ENCODE measurements at regions not wholly inside any gene's neighbourhood (a gene's known extent, or its start where the extent isn't known, plus 50 kb on each side); places are given as distances from the start of the nearest gene placed in this dataset.
"Not testable (repeated sequence)": the region's sequence is repeated elsewhere in the genome, so short reads cannot be mapped to it uniquely, and the experiment has no call there.

DNA sequence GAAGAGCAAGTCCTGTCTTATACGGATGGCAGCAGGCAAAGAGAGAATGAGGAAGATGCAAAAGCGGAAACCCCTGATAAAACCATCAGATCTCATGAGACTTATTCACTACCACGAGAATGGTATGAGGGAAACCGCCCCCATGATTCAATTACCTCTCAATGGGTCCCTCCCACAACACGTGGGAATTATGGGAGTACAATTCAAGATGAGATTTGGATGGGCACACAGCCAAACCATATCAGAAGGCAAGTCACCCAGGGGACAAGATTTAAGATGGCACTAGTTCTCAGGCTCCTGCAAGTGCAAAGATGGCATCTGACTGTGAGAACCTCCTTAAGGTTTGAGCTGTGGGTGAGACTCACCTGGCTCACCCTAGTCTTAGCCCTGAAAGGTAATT, 984.3 kb downstream of the AACS start:
- not testable (repeated sequence) for DNase-seq

GRCh38 chr12:126051611-126052107, 986.4 kb downstream of the AACS start:
- DNase-seq: no peak

DNA sequence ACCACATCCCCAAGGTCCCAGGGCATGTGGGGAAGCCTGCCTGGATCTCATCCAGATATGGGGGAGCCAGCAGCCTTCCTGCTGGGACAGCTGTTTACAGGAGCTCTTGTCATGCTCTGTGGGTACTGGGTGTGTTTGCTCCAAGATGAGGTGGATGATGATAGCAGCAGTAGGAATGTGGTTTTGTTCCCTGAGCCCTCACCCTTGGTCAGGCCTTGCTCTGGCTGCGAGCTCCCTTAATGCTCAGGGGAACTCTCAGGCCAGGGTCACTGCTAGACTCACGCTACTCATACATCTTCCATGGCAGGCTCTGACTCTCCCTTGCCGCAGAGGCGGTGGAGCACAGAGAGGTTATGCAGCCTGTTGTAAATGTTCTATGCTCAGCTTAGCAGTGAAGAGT, 990.3 kb downstream of the AACS start:
- no peak for DNase-seq

- no peak for DNase-seq
Measured at GRCh38 chr12:126061777-126062176, 996.5 kb downstream of the AACS start.

GRCh38 chr12:126064028-126064427, 998.8 kb downstream of the AACS start:
- no peak for DNase-seq

- no peak for DNase-seq
Measured at GRCh38 chr12:126067626-126068329, 1002.5 kb downstream of the AACS start.

GRCh38 chr12:126069549-126070165, 1004.4 kb downstream of the AACS start:
- peak; percentile 30 for DNase-seq

DNA sequence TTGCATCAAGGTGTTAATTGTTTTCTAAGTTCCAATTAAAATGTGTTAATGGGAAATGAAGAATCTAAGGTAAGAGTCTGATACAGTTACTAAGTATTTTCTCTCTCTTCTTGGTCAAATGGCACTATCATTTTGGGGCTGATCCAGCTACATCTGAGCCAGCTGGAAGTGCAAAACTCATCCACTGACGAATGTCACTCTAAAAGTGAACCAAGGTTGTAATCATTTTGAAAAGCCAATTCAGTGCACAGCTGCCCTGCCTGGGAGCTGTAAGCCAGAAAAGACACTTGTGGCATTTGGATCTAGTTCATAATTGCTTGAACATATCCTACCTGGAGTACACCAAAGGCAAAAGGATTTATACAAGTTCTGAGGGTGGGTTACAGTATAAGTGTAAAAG, 1011.3 kb downstream of the AACS start:
- DNase-seq: no peak

DNA sequence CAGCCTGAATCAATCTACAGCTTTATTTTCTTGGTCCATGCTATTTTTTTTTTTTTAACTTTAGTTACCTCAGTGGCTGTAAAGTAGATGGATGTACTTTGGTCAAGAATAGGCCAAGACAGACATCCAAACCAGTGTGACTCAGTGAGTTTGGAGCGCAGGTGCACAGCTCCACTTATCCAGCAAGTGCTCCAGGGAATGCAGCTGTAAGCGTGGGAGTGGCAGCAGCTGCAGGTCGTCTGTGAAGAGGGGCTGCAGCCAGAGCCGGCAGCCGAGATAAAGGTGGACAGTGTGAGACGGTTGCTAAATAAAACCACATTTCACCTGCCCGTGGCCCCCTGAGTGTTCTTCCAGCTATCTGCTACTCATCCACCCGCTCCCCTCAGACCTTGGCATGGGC, 1018.7 kb downstream of the AACS start:
- DNase-seq: no peak

DNA sequence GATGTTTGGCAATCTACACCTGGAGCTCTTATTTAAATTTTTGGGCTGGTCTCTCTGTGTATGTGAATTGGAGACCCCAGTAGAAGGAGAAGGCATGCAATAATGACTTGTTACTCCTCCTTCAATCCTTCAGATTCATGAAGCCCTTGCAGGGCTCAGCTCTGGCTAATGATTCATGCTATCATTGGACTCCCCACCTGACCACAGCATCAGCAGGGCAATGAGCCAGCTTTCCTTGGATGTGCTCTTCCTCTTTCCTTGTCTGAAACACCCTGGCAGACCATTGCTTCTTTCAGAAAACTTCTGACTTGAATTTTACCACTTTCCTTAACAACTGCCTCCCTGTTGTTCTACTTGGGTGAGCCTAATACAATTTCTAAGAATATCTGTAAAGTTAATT, 1019.2 kb downstream of the AACS start:
- DNase-seq: no peak

GRCh38 chr12:126086242-126086641, 1021.0 kb downstream of the AACS start:
- DNase-seq: no peak

DNA sequence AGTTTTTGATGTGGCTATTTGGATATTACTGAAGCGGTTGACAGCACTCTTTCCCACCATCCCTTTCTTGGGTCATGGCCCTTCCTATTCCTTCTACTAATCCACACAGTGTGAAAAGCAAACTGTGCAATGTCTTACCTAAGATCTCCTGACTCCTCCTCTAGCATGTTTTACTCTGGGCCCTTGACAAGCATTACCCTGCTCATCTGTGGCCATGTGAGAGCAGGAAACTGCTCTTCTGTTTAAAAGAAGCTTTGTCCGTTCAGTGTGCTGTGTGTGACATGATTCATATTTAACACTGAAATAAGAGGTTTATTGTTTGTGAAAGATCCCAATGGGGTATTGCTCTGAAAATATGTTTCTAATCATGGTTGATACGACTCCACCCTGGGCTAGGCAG, 1022.5 kb downstream of the AACS start:
- DNase-seq: no peak

DNA sequence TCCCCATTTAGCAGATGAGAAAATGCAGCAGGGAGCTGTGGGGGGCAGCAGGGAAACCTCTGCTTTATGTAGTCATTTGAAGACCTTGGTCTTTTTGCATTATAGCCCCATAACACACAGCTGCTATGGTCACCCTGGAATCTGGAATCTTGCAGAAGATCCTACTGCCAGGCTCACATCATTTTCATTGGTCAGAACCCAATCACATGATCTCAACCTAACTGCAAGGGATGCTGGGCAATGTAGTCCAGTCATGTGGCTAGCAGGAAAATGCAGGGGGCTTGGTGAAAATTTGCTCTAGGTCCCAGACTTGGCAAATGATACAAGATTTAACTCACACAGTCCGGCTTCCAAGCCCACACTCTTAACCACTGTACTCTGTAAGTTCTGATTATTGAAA, 1028.7 kb downstream of the AACS start:
- DNase-seq: no peak

- no peak for DNase-seq
Measured at GRCh38 chr12:126095748-126096510, 1030.7 kb downstream of the AACS start.

GRCh38 chr12:126106706-126107105, 1041.5 kb downstream of the AACS start:
- DNase-seq: no peak

DNA sequence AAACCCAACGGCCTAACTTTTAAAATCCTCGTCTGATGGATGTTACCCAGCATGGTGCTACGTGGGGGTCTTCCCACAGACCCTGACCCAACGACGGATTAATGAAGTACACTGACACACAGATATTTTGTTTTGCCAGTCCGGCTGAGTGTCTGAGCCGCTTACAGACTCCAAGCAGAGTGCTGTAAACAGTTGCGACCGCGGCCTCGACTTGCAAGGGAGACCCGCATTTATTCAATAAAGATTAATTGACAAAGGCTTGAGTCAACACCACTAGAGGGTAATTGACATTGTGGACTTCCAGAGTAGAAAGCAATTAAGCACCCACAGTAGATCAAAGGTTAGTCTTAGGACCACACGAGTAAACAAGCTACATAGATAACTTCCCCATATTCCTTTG, 1042.4 kb downstream of the AACS start:
- DNase-seq: no peak

DNA sequence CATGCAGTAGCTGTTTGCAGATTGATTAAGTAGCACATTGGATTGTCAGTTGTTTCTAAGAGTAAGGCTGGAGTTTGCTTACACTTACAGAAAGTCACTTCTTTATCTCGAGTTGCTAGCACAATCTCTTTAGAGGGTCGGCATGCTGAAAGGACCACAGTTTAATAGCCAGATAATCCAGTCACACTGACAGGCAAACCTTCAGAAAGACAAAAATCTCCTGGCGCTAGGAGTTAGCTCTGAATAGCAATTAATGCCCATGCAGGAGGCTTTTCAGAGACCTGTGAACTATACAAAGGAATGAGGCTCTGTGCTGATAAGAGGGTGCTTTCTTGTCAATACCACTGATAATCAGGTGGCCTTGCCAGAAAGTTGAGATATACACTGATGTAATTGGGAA, 1043.0 kb downstream of the AACS start:
- no peak for DNase-seq

GRCh38 chr12:126112141-126112540, 1046.9 kb downstream of the AACS start:
- no peak for DNase-seq

DNA sequence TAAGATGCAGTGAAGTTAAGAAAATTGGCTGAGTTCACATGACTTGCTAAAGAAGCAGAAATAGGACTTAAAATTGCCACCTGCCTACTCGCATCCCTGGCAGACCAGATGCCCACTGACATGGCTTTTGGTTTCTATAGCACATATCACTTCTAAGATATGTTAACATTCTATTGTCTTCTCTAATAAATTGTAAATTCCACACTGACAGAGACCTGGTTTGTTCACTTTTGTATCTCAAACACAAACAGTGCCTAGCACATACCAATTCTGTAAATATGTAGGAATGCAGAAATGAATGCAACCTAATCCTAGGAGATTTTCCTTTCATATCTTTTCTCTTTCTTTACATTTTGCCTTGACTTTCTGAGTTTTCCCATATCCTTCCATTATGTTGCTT, 1047.6 kb downstream of the AACS start:
- DNase-seq: no peak

- DNase-seq: no peak
Measured at GRCh38 chr12:126114441-126114840, 1049.2 kb downstream of the AACS start.

GRCh38 chr12:126117502-126117901, 1052.3 kb downstream of the AACS start:
- DNase-seq: no peak

DNA sequence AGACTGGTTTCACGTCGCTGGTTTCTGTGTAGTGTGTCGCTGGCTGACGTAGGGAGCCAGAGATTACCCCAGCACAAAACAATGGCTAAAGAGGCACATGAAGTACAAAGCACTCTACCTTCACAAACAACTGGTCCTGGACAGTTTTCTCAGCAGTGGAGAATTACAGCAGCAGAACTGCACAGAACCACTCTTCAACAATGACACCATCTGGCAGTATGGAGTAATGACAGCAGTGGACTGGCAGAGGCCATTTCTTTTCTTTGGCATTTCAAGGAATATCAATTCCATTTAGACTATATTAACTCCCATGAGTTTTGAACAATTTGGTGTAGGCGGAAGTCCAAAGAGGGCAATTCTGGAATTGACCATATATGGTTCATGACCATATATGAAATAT, 1074.1 kb downstream of the AACS start:
- DNase-seq: no peak

GRCh38 chr12:126144603-126145002, 1079.4 kb downstream of the AACS start:
- no peak for DNase-seq

- no peak for DNase-seq
Measured at GRCh38 chr12:126147321-126147720, 1082.1 kb downstream of the AACS start.

Measured in CD4-positive, alpha-beta T cell treated with Interleukin-17A for 1 hour (primary cell).